ENCODE measurements at regions not wholly inside any gene's neighbourhood (a gene's known extent, or its start where the extent isn't known, plus 50 kb on each side); places are given as distances from the start of the nearest gene placed in this dataset.
"Not testable (repeated sequence)": the region's sequence is repeated elsewhere in the genome, so short reads cannot be mapped to it uniquely, and the experiment has no call there.

DNA sequence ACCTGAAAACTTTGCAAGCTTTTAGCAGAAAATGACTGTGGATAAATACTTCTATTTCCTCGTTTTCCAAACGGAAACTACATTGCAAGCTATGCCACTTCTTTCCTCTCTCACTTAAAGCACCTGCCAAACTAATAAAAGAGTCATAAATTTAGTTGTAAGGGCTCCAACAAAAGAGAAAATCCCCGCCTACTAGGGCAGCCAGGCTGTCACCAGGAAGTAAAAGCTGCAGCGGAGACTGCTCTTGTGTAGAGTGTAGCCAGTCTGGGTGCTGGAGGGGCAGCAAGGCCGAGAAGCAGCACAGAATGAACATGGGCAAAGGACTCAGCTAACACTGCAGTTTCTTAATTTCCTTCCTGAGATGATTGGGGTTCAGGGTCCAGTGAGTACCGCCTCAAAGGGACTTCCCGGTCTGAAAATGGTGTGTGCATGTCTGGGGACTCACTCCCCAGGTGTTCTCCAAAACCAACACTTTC, 89.3 kb upstream of the MAML3 start:
- DNase-seq, result no peak

DNA sequence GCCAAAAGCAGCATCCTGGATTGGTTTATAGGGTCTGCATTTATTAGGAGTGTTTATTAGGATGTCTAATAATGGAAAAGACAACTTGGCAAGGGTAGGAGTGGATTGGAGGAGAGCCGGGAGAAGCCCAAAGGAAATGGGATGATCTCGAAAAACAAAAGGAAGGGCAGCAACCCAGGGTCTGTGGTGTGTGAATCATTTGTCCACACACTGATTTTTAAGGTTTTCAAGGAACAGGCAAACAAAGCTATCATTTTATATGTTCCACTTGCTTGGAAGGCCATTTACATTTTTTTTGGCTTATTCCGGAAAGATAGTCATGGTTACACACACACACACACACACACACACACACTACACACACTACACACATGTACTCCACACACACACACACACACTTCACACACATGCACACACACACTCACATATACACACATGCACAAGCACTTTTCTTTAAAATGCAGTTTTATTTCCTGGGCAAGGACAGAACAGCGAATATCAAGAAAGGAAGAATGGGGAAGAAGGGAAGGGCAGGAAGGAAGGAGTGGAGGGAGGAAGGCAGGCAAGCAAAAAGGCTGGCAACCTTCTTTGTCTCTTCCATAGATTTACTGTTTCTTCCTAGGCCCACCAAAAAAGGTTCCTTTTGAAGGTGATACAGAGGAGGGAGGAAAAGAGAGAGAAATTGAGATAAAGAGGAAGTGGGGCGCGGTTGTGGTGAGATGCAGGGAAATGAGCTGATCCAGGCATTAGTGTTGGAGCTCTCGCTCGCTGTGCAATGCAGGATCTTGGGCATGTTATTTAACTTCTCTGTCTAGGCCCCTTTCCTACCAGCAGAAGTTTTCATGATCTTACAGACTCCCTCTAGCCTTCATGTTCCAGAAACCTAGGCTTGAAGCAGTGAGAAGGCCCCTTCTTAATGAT, 88.6 kb upstream of the MAML3 start:
- DNase-seq, result no peak

DNA sequence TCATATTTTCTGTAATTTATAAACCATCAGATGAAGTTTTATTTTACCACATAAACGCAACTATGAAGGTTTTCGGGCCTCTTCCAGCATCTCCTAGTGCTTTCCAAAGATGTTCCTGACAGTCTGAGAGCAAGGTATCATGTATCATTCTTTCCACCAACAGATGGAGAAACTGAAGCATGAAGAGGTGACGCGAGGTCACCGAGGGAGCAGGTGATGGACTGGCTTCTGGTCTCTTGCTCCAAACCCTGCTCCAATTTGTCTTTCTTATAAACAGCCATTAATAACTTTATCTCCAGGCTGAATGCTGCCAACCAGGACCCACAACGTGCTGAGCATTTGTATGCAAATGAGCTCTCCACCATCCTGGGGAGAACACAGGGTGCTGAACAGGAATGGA, 86.3 kb upstream of the MAML3 start:
- DNase-seq, result no peak

DNA sequence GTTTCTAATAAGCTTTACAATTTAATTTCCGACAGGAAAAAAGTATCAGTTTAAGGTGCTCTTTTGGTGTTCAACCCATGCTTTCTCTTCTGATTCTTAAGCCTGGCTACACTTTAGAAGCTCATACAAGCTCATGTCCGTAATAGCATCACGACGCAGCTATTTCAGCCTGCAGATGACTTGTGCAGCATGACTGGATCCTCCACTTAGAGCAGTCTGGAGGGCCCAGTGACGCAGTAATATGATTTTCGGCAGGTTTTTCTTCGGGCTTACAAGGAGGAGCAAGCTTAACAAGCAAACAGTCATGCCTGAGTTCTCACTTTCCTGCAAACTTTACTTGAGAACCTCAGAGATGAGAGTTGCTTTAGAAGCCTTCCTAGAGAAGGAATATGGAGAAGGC, 85.3 kb upstream of the MAML3 start:
- no peak for DNase-seq

DNA sequence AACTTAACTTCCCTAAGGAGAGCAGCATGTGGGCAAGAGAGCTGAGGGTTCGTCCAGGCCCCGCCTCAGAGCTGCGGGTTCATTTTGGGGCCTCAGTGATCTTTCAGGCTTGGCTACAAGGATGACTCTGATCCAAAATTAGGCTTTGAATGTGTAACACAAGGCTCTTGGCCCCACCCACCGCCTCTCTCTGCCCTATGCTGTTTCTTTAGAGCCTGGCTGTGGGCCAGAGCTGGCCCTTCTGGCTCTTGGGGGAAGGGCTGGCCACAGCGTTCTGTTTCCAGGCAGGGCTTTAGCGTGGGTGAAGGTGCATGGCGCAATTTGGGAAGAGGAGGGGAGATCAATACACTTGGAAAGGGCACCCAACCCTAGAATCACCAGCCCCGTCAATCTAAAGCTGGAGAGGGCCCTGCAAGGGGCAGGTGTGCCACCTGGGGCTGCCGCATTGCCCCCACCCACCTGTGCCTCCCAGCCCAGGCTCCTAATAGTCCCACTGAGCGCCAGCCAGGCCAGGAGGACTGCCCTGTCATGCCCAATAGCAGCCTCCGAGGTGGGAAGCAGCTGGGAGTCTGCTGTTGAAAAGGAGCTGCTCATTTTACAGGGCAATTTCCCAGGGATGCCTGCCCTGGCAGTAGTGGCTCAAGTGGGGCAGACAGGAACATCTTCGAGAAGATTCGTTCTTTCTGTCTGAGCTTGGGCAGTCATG, 84.5 kb upstream of the MAML3 start:
- no peak for DNase-seq

DNA sequence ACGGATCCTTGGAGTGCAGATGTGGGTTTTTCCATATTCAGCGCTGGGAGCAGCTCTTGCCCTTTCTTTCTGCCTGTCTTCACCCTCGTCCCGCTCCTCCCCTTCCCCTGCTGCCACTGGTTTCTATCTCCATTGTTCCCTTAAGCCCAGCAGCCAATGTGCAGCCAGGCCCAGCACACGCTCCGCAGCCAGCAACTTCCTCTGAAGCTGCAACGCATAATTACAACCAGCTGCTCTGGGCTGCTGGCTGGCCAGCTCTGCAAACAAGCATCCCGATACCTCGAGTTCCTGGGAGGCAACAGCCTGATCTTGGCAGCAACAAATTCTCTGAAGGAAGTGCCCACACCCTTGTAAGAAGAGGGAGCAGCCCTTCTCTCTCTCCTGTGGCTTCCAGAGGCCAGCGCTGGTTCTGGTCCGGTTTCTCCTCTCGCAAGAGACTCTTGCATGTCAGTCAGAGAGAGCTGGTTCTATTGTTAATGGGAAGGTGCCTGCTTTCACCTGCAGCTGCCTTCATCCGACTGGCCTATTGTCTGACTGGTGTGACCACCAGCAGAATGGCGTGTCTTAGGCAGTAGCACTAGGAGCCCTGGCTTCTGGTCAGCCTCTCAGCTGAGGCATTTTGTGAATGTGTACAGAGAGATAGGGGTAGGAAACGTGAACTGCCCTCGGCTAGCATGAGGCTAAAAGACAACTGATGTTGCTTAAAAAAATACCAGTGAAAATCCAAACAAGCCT, 83.8 kb upstream of the MAML3 start:
- DNase-seq, result no peak

DNA sequence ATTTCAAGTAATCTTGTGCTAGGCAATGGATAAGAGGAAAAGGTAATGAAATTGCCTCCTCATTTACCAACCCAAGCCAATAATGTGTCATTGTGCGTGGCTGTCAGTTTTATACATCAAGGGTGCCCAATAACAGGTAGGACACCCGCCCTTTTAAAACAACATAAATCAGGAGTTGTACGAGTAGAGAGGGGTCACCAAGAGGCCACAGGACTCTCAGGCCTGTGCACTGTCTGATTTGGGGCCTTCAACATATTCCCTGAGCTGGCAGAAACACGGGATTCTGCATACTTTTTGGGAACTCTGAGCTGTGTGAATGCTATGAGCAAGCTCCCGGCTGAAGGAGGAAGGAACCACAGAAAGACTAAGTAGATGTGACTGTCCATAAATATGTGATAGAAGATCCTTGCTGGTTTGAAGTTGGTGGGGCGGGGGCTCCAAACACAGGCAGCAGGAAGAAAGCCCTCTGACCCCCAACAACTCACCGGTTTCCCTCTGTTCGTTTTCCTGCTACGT, 82.7 kb upstream of the MAML3 start:
- DNase-seq, result no peak

DNA sequence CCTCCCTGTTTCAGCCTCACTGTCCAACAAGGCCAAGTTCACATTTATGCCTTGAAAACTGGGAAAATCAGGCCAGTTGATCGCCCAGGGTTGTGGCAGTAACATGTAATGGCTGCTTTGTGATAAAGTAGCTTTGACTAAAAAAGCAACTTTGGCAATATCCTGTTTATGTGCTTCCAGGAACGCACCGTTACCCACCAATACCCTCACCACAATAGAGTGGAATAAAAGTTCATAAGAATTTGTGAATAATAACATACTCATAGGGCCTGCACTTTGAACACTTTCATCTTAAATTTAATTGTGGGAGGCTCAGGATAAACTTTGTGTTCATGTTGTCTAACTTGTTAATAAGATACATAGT, 80.7 kb upstream of the MAML3 start:
- no peak for DNase-seq

DNA sequence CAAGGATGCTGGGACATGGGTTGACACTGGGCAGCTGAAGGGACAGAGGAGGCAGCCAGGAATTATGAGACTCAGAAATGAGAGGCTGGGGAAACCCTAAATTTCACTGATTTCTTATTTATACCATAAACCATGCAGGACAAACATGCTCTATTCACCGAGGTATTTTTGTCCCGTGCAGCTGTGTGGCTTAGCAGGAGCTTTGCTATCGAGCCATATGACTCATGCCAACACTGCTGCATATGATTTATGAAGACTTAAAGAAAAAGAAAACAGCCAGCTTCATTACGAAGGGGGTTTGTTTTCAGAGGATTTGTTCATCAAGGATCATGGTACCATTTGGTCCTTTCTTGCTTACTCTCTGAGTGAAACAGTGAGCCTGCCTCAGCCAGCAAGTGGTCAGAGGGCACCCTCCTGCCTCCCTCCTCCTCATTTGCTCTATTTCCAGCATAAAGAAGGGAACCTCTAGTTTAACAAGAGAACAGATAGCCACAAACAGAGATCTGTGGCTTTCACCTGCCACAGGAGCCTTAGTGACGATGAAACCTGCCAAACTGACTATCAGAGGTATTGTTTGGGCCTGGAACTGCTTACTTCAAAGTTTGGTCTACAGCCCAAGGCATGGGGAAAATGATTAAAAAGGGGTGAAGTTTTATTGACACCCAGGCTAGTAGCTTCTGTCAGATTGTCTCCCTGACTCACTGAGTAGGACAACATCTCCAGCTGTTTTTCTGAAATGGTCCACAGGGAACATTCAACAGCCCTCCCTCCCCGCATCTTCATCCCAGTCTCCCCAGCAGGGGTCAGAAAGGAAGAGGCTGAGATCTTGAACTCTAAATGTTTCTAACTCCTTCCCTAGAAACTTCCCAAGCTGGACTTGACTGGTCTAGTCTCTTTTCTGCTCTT, 80.1 kb upstream of the MAML3 start:
- DNase-seq, result no peak

DNA sequence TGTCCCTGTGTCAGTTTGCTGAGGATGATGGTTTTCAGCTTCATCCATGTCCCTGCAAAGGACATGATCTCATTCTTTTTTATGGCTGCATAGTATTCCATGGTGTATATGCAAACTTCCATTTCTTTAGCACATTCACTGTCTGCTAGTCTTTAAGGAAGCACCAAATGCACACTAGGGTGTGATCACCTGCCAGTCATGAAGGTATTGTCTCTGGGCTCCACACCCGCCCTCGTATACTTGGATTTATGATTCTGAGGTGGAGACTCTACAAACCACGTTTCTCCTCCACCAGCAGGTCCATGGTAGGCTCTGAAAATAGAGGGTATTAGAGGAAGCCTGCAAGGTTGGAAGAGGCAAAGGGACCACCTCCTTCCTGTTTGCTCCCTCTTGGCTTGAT, 75.9 kb upstream of the MAML3 start:
- DNase-seq, result no peak

DNA sequence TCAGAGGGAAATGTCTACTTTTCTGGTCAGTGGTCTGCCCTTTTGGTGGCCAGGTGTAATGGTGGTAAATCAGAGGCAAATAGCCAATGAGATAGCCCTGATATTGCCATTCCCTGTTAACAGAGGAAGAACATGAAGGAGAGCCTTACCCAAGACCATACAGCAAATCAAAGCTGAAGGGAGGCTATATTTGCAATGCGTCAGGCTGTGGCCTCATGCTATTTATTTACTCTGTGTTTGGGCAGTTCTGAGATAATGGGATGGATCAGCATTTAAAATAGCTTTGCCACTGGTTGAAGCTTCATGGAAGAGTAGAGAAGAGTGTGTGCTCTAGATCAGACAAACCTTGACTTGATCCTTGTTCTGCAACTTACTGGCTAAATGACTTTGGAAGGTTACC, 73.3 kb upstream of the MAML3 start:
- no peak for DNase-seq

DNA sequence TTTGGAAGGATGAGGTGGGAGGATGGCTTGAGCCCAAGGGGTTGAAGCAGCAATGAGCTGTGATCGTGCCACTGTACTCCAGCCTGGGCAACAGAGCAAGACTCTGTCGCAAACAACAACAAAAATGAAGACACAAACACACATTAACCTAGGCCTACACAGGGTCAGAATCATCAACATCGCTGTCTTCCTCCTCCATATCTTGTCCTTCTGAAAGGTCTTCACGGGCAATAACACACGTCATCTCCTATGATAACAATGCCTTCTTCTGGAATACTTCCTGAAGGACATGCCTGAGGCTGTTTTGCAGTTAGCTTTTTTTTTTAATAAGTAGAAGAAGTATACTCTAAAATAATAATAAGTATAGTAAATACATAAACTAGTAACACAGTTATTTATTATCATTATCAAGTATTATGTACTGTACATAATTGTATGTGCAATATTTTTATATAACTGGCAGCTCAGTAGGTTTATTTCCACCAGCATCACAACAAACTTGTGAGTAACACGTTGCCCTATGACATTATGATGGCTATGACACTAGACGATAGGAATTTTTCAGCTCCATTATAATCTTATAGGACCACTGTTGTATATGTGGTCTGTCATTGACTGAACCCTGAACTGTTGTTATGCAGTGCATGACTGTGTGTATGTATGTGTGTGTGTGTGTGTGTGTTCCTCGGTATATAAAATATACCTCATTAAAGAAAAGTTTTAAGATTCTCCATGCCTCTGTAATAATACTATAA, 69.2 kb upstream of the MAML3 start:
- DNase-seq, result no peak

DNA sequence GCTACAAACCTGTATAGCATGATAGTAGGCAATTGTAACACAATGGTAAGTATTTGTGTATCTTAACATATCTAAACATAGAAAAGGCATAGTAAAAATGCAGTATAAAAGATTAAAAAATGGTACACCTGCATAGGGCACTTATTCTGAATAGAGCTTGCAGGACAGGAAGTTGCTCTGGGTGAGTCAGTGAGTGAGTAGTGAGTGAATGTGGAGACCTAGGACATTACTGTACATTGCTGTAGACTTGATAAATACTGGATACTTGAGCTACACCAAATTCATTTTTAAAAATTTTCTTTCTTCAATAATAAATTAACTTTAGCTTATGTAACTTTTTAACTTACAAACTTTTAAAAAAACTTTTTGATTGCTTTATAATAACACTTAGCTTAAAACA, 68.2 kb upstream of the MAML3 start:
- no peak for DNase-seq

DNA sequence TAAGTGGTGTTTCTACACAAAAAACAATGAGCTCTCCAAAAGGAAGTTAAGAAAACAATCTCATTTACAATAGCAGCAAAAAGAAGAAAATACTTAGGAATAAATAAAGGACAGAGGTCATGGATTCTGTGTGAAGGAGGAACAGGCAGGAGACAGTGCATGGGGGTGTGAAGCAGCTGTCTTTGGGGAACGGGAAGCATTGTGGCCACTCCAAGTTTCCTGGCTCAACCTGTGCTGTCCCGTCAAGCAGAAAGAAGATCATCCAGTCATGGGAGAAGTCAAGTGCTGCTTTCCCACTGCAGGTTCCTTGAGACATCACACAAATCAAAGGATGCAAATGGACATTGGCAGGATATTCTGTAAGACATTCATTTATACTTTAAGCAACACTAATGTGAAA, 66.1 kb upstream of the MAML3 start:
- DNase-seq, result no peak

DNA sequence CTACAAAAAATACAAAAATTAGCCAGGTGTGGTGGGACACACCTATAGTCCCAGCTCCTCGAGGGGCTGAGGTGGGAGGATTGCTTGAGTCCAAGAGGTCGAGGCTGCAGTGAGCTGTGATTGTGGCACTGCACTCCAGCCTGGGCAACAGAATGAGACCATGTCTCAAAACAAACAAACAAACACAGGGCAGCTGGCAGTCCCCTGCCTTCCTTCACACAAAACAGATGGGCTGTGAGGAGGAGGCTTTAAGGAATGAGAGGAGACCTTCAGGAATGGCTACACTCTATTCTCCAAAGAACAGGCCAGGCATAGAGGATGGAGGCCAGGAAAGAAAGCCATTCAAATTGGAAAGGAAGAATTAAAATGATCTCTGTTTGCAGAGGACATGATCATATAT, 65.6 kb upstream of the MAML3 start:
- no peak for DNase-seq

DNA sequence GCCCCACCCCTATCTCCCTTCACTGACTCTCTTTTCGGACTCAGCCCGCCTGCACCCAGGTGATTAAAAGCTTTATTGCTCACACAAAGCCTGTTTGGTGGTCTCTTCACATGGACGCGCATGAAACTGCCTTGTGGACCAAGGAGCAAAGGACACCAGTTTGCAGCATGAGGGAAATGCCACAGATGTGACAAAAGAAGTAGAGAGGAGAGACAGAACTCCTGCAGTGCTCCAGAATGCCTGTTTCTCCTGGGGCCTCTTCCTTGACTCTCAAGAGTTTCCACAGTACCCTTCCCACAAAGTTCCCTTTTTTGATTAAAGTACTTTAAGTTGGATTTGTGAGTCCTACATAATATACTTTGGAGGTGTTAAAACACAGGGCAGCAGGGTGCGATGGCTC, 65.1 kb upstream of the MAML3 start:
- DNase-seq, result not testable (repeated sequence)

DNA sequence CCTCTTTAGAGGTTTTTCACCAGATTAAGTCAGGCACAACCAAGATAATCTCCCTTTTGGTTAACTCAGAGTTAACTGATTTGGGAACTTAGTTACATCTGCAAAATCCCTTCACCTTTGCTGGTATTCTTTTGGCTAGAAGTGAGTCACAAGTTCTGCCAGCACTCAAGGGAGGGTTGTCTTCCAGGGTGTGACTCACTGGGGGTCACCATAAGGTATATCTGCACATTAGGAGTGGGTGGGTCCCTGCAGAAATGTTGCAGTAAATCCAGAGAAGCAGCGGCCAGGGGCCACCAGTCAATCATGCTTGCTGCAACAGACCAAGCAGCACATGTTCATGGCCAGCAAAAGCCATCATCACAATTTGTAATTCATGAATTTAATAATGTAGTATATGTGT, 59.8 kb upstream of the MAML3 start:
- no peak for DNase-seq

DNA sequence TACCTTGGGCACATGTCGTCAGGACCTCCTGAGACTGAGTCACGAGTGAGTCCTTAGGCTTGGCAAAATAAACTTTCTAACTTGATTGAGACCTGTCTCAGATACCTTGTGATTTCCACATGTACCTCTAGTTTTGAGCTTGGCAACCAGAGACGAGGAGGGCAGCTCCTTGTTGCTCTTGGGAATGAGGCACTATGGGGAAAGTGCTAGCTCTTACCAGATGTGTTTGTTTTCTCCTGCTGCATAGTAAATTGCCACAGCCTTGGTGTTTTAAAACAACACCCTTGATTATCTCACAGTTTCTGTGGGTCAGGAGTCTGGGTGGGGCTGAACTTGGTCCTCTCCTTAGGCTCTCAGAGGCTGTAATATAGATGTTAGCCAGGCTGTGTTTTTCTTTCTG, 59.1 kb upstream of the MAML3 start:
- DNase-seq, result no peak

DNA sequence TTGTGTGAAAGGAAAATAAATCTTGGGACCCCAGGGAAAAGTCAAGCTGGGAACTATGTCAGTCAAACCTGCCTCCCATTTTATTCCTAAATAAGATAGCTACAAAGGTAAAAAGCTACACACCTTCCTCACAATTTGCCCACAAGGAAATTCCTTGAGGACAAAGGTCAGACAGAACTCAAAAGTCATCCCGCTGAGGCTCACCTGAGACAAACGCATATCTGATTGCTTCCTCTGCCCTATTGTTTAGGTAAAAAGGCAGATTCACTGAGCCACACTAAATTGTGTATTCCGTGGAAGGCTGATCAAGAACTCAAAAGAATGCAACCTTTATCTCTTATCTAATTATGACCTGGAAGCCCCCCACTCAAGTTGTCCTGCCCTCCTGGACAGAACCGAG, 58.7 kb upstream of the MAML3 start:
- no peak for DNase-seq

DNA sequence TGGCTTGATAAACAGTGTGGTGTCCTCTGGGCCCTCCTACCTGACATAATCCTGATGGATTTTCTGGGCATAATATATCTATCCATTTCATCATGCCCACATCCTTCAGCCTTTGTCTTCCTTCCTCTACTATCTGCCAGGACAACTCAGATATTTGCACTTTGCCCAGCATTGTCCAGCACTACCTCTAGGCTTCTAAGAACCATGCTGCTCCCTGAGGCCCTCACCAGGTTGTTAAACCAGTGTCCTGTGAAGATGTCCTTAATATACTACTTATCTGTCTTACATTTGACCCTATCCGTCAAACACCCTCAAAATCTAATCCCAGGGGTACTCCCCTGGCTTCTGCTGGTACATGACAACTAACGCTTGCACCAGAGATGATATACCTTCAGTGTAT, 58.2 kb upstream of the MAML3 start:
- DNase-seq, result no peak

DNA sequence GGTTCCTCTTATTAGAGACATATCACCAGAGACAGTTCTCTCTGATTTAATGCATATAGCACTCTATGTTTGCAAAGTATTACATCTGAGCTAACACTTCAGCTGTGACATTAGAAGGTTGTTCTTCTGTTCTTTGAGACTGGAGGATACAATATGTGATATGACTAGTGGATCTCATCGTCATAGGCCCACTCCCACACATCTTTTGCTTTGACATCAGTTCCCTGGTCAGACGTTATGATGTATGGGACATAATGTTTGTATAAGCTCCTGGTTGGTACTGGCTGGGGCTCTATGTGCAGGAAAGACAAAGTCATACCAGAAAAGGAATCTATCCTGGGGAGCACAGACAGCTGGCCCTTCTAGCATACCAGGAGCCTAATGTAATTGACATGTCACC, 57.7 kb upstream of the MAML3 start:
- DNase-seq, result no peak

DNA sequence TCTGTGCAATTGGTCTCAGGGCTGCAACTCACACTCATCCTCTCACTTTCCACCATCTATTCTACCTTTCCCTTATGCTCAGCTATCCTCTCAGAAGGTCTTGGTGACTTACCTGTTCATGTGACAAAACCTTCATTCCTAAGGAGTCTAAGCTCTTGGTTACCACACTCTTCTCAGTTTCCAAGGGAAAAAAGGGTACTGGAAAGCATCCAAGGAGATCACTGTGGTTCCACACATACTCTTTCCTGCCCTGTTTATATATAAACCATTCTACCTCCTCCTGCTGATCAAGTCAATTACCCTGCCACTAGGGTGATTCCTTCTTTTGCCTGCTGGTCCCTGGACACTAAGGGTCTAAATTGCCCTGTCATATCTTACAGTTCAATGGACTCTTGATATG, 57.2 kb upstream of the MAML3 start:
- no peak for DNase-seq

All from activated effector memory CD4-positive, alpha-beta T cell treated with Interleukin-2 at 50 U/mL for 16 hours (primary cell).